IPS DF 4.7 (cell line): ENCODE measurements at regions not wholly inside any gene's neighbourhood (a gene's known extent, or its start where the extent isn't known, plus 50 kb on each side); places are given as distances from the start of the nearest gene placed in this dataset.

Experiments used
- DNase-seq: peaks from one replicate; pipeline ENCODE4 v3.0.0-alpha.2; 2013; ENCODE audit warnings: low spot score; ENCODE audit errors: extremely low read depth

- no peak for DNase-seq
Observed at GRCh38 chr16:76176153-76176552, 101.0 kb upstream of the CNTNAP4 start.

- no peak for DNase-seq
Observed at GRCh38 chr16:76176616-76177015, 100.6 kb upstream of the CNTNAP4 start.

DNA sequence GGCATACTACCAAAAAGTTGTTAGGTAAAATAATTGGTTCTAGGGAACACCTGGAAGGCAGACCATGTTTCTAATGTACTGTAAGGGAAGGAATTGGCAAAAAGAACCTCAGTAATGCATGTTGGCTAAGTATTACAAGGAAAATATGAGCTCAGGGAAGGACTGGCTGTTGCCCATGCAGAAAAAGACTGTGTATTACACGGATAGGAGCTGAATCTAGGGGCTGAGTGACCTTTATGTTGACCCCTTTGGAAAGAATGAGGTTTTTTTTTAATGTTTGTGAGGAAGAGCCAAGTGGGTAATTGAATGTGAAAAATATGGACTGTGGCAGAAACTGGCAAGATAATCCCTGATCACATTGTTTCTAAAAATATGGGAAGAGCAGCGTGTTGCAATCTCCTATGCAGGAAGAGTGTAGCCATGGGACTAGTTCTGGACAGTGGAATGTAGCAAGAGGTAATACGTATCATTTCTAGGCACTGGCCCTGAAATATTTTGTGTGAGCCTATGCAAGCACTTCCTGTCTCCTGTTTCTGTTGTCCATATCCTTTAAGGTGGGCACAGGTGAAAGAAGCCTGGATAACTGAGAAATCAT, 95.1 kb upstream of the CNTNAP4 start:
- DNase-seq = no peak

DNA sequence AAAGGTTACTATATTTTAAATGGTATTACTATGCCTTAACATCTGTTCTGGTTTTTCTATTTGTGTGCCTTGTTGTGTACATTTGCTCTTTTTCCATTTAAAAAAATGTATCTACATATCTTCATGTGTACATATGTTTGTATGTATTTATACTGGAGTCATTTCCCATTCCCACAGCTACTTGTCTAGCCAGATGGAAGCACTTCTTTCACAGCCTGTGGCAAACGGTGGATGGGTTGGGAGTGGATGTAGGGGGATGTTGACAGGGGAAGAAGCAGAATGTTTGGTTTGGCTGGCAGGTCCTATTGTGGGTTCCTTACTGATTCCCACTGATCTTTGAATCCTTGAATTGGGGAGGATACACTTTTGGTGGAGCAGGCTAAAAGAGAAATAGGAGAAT, 93.6 kb upstream of the CNTNAP4 start:
- no peak for DNase-seq

- no peak for DNase-seq
Observed at GRCh38 chr16:76190057-76190456, 87.1 kb upstream of the CNTNAP4 start.

DNA sequence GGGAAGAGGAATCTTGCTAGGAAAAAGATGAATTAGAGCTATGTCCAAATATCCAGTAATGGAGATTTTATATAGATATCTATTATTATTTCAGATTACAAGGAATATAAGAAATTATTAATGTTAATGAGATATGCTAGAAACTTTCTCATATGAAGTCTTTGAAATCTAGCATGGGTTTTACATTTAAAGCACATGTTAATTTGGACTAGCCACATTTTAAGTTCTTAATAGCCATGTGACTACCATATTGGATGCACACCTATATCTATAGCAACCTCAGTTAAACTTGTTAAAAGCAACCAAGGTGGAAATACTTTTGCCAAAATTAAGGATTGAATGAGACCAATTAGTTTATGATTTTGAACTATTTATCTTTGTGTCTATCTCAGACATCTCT, 86.7 kb upstream of the CNTNAP4 start:
- DNase-seq = no peak

GRCh38 chr16:76193906-76194615, 83.1 kb upstream of the CNTNAP4 start:
- DNase-seq = no peak

DNA sequence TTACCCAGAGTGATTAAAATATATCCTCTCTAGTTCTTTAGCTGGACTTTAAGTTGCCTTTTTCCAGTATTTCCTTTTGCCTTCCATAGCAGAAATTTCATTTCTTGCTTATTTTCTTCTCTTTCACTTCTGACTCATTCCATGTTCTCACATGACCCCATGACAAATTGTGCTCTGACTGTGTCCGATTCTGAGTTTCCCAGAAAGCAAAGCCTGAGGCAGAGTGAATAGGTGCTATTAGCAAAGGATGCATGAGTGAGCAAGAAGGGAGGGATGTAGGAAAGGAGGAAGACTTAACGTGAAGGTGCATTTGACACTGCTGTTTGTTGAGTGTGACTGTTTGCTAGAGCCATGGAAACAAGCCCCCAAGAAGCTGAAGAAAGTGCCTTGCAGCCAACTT, 82.6 kb upstream of the CNTNAP4 start:
- no peak for DNase-seq

GRCh38 chr16:76195056-76195455, 82.1 kb upstream of the CNTNAP4 start:
- DNase-seq = no peak

DNA sequence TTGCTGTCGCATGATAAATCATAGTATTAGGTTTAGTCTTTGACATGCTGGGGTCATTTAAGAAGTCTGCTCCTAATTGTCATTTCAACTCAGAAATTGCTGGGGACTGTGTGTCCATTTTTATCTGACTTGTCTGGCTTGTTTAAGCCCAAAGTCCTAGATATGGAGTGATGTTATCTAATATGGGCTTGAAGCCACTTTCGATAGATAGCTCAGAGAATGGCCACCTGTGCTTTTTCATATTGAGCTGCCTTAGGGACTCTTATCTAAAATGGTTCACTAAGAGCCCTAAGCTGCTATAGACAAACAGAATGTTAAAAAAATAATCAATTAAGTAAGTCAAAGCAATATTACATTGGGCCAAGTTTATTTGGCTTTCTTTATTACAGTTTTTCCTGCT, 81.6 kb upstream of the CNTNAP4 start:
- DNase-seq = no peak

DNA sequence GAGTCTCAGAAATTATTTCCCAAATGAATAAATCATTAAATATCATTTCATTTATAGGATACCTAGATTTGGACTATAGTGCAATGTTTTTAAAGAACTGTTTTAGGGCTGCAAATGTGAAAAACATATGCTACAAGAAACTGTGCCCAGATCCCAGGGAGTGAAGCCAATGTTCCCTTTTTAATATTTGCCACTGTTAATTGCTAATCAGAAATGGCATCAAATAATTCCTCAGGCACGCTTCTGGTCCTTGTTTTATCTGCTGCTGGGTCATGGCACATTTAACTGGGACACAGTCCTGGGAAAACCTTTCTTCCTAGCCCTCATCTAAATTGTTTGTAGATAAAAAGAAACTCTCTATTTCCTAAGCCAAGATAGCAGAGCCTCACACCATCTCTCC, 79.3 kb upstream of the CNTNAP4 start:
- DNase-seq = no peak

- DNase-seq = no peak
Observed at GRCh38 chr16:76199681-76200220, 77.5 kb upstream of the CNTNAP4 start.

- DNase-seq = no peak
Observed at GRCh38 chr16:76201385-76201784, 75.8 kb upstream of the CNTNAP4 start.

DNA sequence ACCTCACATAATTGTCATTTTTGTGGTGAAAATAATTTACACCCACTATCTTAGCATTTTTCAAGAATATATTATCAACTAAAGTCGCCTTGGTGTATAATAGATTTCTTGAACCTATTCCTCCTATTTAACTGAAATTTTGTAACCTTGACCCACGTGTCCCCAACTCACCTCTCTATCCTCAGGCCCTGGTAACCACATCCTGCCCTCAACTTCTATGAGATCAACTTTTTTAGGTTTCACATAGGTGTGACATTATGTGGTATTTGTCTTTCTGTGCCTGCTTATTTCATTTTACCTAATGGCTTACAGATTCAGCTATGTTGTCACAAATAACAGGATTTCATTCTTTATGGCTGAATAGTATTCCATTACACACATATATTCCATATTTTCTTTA, 73.0 kb upstream of the CNTNAP4 start:
- no peak for DNase-seq

- no peak for DNase-seq
Observed at GRCh38 chr16:76207270-76207669, 69.9 kb upstream of the CNTNAP4 start.

DNA sequence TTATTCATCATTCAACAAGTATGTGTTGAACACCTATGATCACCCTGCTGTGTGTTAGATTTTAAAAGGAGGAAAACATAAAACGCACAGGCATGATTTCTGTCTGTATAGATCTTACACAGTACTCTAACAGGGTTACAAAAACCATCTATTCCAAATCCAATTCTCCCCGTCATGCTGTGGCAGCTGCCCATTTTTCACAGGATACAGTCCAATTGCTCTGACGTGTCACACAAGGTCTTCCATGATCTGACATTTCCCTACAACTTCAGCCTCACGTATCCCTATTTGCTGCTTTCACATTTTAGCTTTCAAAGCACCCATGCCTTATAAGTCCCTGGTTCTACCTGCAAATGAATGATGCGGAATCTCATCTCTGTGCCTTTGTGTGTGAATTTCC, 67.0 kb upstream of the CNTNAP4 start:
- DNase-seq = no peak

- DNase-seq = no peak
Observed at GRCh38 chr16:76213860-76214259, 63.3 kb upstream of the CNTNAP4 start.

- DNase-seq = no peak
Observed at GRCh38 chr16:76214856-76215255, 62.3 kb upstream of the CNTNAP4 start.

DNA sequence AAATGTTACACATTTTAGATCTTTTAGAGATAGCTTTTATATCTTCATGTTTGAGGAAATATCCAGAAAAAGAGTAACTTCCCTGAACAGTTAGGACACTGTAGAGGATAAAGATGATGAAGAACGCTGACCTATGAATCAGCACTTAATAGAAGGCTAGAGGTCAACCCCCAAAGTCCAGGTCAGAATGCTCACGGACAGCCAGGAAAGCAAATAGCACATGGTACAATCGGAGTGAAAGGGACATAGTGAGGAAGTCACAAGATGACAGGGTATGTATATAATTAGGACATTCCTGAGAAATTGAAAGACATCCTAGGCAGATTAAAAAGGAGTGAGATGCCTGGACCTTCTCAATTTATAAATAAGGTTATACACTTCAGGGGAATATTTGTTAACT, 55.1 kb upstream of the CNTNAP4 start:
- DNase-seq = no peak

GRCh38 chr16:76222853-76223252, 54.3 kb upstream of the CNTNAP4 start:
- no peak for DNase-seq

DNA sequence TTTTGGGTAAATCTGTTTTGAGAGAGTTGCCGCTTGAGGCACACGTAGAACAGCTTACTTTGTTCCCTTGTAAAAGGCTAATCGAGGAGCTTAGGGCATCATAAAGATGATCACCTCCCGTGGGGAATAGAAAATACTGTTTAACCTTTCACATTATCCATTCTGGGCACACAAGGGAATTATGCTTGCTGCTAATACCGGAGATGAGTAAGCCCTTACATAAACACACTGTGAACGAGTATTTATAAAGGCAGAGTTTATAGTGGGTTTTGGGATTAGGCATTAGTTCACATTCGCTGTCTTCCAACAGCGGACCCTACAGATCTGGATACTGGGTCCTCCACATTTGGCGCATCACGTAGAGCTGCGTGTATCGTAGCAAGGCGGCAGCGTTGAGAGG, 51.2 kb upstream of the CNTNAP4 start:
- no peak for DNase-seq

DNA sequence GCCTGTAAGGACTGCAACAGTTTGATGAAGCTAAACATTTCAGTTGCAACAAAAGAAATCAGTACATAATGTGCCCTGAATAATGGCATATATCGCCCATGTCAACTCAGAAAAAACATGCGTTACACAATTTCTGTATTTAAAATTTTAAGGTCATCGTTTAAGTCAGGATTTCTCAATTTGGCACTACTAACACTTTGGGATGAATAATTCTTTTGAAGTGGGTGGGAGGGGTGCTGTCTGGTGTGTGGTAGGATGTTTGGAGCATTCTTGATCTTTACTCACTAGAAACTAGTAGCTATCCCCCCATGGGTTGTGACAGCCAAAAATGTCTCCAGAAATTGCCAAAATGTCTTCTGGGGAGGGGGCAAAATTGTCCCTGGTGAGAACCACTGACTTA, 50.7 kb upstream of the CNTNAP4 start:
- DNase-seq = no peak
